ENCODE measurements at regions not wholly inside any gene's neighbourhood (a gene's known extent, or its start where the extent isn't known, plus 50 kb on each side); places are given as distances from the start of the nearest gene placed in this dataset.

DNA sequence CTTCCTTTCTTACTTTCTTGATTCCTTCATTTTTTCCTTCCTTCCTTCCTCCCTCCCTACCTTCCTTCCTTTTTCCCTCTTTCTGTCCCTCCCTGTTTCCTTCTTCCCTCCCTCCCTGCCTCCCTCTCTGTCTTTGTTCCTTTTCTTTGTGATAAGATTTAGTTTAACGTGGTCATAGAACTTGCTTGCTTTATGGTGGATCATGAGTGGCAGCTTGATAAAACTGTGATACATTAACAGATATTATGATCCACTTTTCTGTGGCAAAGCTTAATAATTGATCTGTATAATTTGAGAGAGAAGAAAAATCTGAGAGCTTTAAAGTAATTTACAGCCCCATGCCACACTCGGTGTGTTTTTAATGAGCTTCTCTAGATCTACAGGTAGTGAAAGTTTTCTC, 280.5 kb downstream of the RNF144B start:
- H3K4me3 ChIP-seq (ENCODE audit: low read depth, low read length) = no peak overlapping the region

DNA sequence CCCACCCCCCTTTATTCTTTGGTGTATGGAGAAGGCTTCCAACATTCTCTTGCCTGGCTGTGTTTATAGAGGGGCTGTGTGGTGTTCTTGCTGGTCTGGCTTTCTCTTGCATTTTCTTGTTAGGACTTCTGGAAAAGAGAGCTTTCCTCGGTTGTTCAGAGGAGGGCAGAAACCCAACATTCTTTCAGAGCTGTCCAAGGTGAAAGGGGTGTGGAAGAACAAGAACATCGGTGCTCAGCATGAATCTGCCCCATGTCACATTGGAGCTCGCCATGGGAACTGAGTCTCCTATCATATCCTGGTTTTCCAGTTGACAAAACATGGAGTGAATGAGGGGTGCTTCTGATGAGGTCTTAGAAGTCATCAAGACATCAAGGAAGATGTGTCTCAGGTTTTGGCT, 281.8 kb downstream of the RNF144B start:
- no peak overlapping the region for H3K4me3 ChIP-seq (ENCODE audit: low read depth, low read length)

DNA sequence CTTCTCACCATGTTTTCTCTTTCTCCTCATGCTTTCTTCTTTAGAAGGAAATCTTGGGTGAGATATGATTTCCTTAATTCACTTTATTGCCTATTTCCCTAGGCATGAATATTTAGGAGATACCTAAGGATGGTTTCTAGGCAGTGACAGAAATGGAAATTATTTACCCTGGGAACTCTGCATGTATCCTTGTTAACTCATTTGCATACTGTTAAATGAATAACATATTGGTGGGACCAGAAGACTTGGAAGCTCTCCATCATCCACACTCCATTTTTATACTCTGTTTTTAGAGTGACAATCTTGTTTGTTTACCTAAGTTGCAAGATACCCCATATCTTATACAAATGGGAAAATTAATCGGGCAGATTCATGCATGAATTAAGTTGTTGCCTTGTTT, 285.7 kb downstream of the RNF144B start:
- H3K4me3 ChIP-seq (ENCODE audit: low read depth, low read length) = no peak overlapping the region

DNA sequence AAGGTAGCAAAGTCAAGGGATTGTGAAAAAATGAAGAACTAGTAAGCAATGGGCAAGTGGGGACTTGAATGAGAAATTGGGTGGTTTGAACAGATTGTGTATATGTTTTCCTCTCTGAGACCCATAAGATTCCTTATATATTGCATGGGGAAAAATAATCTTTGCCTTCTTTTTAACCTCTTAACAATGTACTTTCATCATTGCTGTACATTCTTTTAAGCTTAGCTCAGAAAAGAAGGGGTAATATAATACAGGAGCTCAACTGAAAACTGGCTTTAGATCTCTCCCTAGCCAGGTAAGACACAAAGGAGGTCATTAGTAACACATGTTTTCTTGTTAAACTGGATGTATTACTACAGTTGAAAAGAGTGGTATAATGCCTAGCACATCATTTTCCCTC, 287.2 kb downstream of the RNF144B start:
- no peak overlapping the region for H3K4me3 ChIP-seq (ENCODE audit: low read depth, low read length)

GRCh38 chr6:18675881-18676280, 288.7 kb downstream of the RNF144B start:
- no peak overlapping the region for H3K4me3 ChIP-seq (ENCODE audit: low read depth, low read length)

DNA sequence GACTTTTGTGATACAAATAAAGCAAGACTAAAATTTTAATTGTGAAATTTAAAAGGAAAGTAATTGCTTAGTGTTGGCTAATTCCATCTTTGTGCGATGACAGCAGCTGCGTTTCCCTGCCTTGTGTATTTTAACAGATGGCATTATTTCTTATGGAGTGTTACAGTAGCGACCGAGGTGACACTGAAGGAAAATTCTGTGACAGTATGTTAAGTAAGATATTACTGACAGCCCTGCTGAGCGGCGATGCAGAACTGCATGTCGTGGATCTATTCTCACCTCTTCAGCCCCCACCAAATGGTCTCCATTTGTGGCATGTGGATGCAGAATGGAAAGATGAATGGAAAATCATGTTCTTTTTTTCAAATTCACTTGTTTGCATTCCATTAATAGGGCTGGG, 289.4 kb downstream of the RNF144B start:
- no peak overlapping the region for H3K4me3 ChIP-seq (ENCODE audit: low read depth, low read length)

DNA sequence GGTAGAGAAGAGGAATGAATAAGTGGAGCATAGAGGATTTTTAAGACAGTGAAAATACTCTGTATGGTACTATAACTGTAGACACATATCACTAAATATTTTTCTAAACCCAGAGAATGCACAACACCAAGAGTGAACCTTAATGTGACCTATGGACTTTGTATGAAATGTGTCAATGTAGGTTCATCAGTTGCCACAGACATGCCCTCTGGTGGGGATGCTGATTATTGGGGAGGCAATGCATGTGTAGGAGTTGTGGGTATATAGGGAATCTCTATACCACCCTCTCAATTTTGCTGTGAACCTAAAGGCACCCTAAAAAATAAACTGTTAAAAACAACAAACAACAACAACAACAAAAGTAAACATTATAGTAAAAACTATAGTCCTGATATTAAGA, 293.7 kb downstream of the RNF144B start:
- H3K4me3 ChIP-seq (ENCODE audit: low read depth, low read length) = no peak overlapping the region

GRCh38 chr6:18681832-18682503, 294.8 kb downstream of the RNF144B start:
- H3K4me3 ChIP-seq (ENCODE audit: low read depth, low read length) = no peak overlapping the region

- H3K4me3 ChIP-seq (ENCODE audit: low read depth, low read length) = no peak overlapping the region
Observed at GRCh38 chr6:18684343-18684742, 297.2 kb downstream of the RNF144B start.

GRCh38 chr6:18692929-18693685, 306.0 kb downstream of the RNF144B start:
- no peak overlapping the region for H3K4me3 ChIP-seq (ENCODE audit: low read depth, low read length)

GRCh38 chr6:18693881-18694280, 306.7 kb downstream of the RNF144B start:
- no peak overlapping the region for H3K4me3 ChIP-seq (ENCODE audit: low read depth, low read length)

- no peak overlapping the region for H3K4me3 ChIP-seq (ENCODE audit: low read depth, low read length)
Observed at GRCh38 chr6:18703546-18703945, 316.4 kb downstream of the RNF144B start.

GRCh38 chr6:18707714-18708439, 320.7 kb downstream of the RNF144B start:
- no peak overlapping the region for H3K4me3 ChIP-seq (ENCODE audit: low read depth, low read length)

DNA sequence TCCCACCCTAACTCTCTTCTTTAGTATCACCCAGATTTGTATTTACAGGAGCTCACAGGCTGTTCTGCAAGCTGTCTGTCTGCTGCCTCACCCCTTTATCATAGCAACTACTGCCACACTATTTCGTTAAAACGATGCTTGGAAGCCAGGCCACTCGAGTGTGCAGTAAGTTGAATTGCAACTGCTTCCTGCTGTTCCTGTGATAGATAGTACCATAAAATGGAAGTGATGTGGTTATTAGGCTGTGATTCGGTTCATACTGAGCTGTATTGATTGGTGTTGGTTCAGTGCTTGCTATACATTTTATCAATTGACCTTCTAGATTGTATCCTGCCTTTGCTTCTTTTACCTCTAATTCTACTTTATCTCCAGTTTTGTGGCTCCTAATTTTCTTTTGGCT, 325.4 kb downstream of the RNF144B start:
- no peak overlapping the region for H3K4me3 ChIP-seq (ENCODE audit: low read depth, low read length)

GRCh38 chr6:18720075-18720474, 332.9 kb downstream of the RNF144B start:
- H3K4me3 ChIP-seq (ENCODE audit: low read depth, low read length) = no peak overlapping the region

- H3K4me3 ChIP-seq (ENCODE audit: low read depth, low read length) = no peak overlapping the region
Observed at GRCh38 chr6:18724056-18724455, 336.9 kb downstream of the RNF144B start.

- H3K4me3 ChIP-seq (ENCODE audit: low read depth, low read length) = no peak overlapping the region
Observed at GRCh38 chr6:18725449-18725848, 338.3 kb downstream of the RNF144B start.

- no peak overlapping the region for H3K4me3 ChIP-seq (ENCODE audit: low read depth, low read length)
Observed at GRCh38 chr6:18733921-18734550, 346.9 kb downstream of the RNF144B start.

DNA sequence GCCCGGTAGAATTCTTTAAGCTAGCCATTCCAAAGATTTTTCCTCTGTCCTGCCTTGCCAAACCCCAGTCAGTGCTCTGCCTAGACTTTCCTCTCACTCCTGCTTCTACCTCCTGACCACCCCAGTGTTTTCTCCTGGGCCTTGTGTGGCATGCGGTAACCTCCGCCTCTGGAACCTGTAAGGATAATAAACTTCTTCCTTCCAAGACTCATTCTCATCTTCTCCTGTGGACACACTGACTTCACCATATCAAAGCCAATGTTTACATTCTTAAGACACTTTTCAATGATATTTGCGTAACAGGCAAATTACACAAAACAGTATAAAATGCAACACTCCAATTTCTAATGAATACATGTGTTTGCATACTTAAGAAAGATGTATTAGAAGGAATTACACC, 354.6 kb downstream of the RNF144B start:
- no peak overlapping the region for H3K4me3 ChIP-seq (ENCODE audit: low read depth, low read length)

- H3K4me3 ChIP-seq (ENCODE audit: low read depth, low read length) = no peak overlapping the region
Observed at GRCh38 chr6:18742406-18742805, 355.3 kb downstream of the RNF144B start.

- H3K4me3 ChIP-seq (ENCODE audit: low read depth, low read length) = no peak overlapping the region
Observed at GRCh38 chr6:18746727-18747126, 359.6 kb downstream of the RNF144B start.
